HepG2 (cell line): ENCODE measurements at regions not wholly inside any gene's neighbourhood (a gene's known extent, or its start where the extent isn't known, plus 50 kb on each side); places are given as distances from the start of the nearest gene placed in this dataset.

Experiments
- ATAC-seq: fragments of 200-7000 bp; cut with Tn5 transposase; 3 replicates; pipeline ENCODE4 v1.9.1; 2020; ENCODE audit warnings: mild to moderate bottlenecking, moderate library complexity
- BruUV-seq: library from RNA; stranded (reverse); fragments of 400-500 nt; replicated peaks from 2 replicates; lab custom pipeline; 2021; lab: Mats Ljungman, UMichigan
- CTCF ChIA-PET: fragments of 300-600 bp; formaldehyde crosslinking; extraction: SDS; loops from one replicate; lab custom pipeline; 2021; ENCODE audit warnings: low total read pairs, inconsistent platforms, low intra/inter-chr PET ratio; lab: Yijun Ruan, JAX
- POLR2A ChIA-PET: fragments of 350-600 bp; sonication (Branson Sonifier 250); formaldehyde crosslinking; loops from one replicate; lab custom pipeline; 2020; ENCODE audit warnings: antibody characterized with exemption, inconsistent platforms; lab: Yijun Ruan, JAX
- DNase-seq: peaks from one replicate; pipeline ENCODE4 v3.0.0-alpha.2; 2015; ENCODE audit warnings: low spot score
- FAIRE-seq: peaks from 3 replicates; lab custom pipeline; 2011; peaks lifted over from hg19 to GRCh38; lab: Jason Lieb, UNC
- H2AFZ ChIP-seq: one replicate; pipeline ENCODE4 v1.6.1; 2011; ENCODE audit warnings: low read length, inconsistent platforms
- H3K27ac ChIP-seq: fragments of 300-600 bp; 3 replicates; pipeline ENCODE4 v1.8.0; 2011; ENCODE audit warnings: mixed run types, mild to moderate bottlenecking, mixed read lengths, low read length, inconsistent platforms; ENCODE audit not compliant: insufficient read depth; ENCODE audit errors: extremely low read length
- H3K27me3 ChIP-seq, 2 experiments: fragments of 200-600 bp in 1 of 2; 2 replicates in 1 of 2; 3 replicates in 1 of 2; pipeline versions ENCODE4 v1.6.0 to v1.8.0; 2011; ENCODE audit warnings: low read length in 2 of 2, mild to moderate bottlenecking in 2 of 2, moderate library complexity in 2 of 2, inconsistent platforms in 1 of 2; ENCODE audit not compliant: insufficient read depth in 2 of 2, control insufficient read depth in 1 of 2
- H3K36me3 ChIP-seq, 2 experiments: fragments of 200-600 bp in 1 of 2; replicated peaks in 1 of 2; 2 replicates in 1 of 2; 3 replicates in 1 of 2; pipeline versions ENCODE4 v1.5.1 to v1.8.0; 2011; ENCODE audit warnings: low read length in 2 of 2, inconsistent platforms in 1 of 2; ENCODE audit not compliant: insufficient read depth in 2 of 2, control insufficient read depth in 1 of 2
- H3K4me1 ChIP-seq: 2 replicates; pipeline ENCODE4 v1.5.1; 2012; ENCODE audit warnings: low read length, inconsistent platforms; ENCODE audit not compliant: insufficient read depth
- H3K4me2 ChIP-seq: 2 replicates; pipeline ENCODE4 v1.6.0; 2011; ENCODE audit warnings: low read depth, low read length, inconsistent platforms
- H3K4me3 ChIP-seq, 3 experiments: fragments of 200-600 bp in 1 of 3; sonication (generic), shearing (Covaris generic) in 1 of 3; replicated peaks in 1 of 3; 2 replicates each; pipeline ENCODE4 v1.5.1; 2011 to 2016; ENCODE audit warnings: low read length in 3 of 3, inconsistent platforms in 2 of 3, low read depth in 2 of 3, mild to moderate bottlenecking in 2 of 3, control low read depth in 1 of 3, mixed read lengths in 1 of 3; ENCODE audit not compliant: insufficient read depth in 1 of 3
- H3K79me2 ChIP-seq: one replicate; pipeline ENCODE4 v1.6.1; 2011; ENCODE audit warnings: low read length, inconsistent platforms; ENCODE audit not compliant: insufficient read depth
- H3K9ac ChIP-seq: 2 replicates; pipeline ENCODE4 v1.6.0; 2011; ENCODE audit warnings: mild to moderate bottlenecking, low read depth, low read length, inconsistent platforms; ENCODE audit not compliant: insufficient read depth
- H3K9me3 ChIP-seq: 2 replicates; pipeline ENCODE4 v1.5.1; 2012; ENCODE audit warnings: mild to moderate bottlenecking, low read length
- H4K20me1 ChIP-seq: 2 replicates; pipeline ENCODE4 v1.6.0; 2011; ENCODE audit warnings: inconsistent platforms, mild to moderate bottlenecking, low read length, moderate library complexity; ENCODE audit not compliant: insufficient read depth
- ATM ChIP-seq: fragments of 450-650 bp; IDR thresholded peaks from 2 replicates; pipeline ENCODE4 v1.7.1; 2017; ENCODE audit warnings: mild to moderate bottlenecking, borderline replicate concordance
- NR2C2 ChIP-seq: sonication (generic); formaldehyde crosslinking; IDR thresholded peaks from 2 replicates; pipeline ENCODE4 v1.4.0; 2020; ENCODE audit warnings: missing genetic modification reagents, mild to moderate bottlenecking, moderate library complexity, borderline replicate concordance
- NRL ChIP-seq: sonication (generic); formaldehyde crosslinking; IDR thresholded peaks from 2 replicates; pipeline ENCODE4 v1.5.0; 2020; ENCODE audit warnings: missing genetic modification reagents, mild to moderate bottlenecking, moderate library complexity, borderline replicate concordance
- PHF8 ChIP-seq: sonication (generic); formaldehyde crosslinking; IDR thresholded peaks from 2 replicates; pipeline ENCODE4 v1.5.0; 2020; ENCODE audit warnings: missing genetic modification reagents
- RAD51 ChIP-seq: fragments of 450-650 bp; IDR thresholded peaks from 2 replicates; pipeline ENCODE4 v1.6.1; 2016; ENCODE audit warnings: borderline replicate concordance
- USF2 ChIP-seq, 2 experiments: sonication (generic) in 1 of 2; formaldehyde crosslinking in 1 of 2; IDR thresholded peaks; 2 replicates each; pipeline versions ENCODE4 v1.5.1 to v1.6.1; 2011 to 2020; ENCODE audit warnings: borderline replicate concordance in 1 of 2, low read depth in 1 of 2, low read length in 1 of 2, mild to moderate bottlenecking in 1 of 2, missing genetic modification reagents in 1 of 2, moderate library complexity in 1 of 2
- ZFP37 ChIP-seq: sonication (generic); formaldehyde crosslinking; IDR thresholded peaks from 2 replicates; pipeline ENCODE4 v1.4.0; 2020; ENCODE audit warnings: missing genetic modification reagents, borderline replicate concordance
- ZMYM4 ChIP-seq: sonication (generic); formaldehyde crosslinking; IDR thresholded peaks from 2 replicates; pipeline ENCODE4 v1.8.1; 2023; ENCODE audit warnings: mild to moderate bottlenecking, missing genetic modification reagents
- ZNF788 ChIP-seq: sonication (generic); formaldehyde crosslinking; IDR thresholded peaks from 2 replicates; pipeline ENCODE4 v1.5.0; 2020; ENCODE audit warnings: mild to moderate bottlenecking, missing genetic modification reagents, borderline replicate concordance
- ZSCAN30 ChIP-seq: sonication (generic); formaldehyde crosslinking; IDR thresholded peaks from 2 replicates; pipeline ENCODE4 v1.5.0; 2020; ENCODE audit warnings: mild to moderate bottlenecking, missing genetic modification reagents
- WGBS: methylation state at CpG from one replicate; pipeline ENCODE4 v1.1.6; 2017; ENCODE audit warnings: low lambda C conversion rate; 5-methylcytosine and 5-hydroxymethylcytosine counted together
- in situ Hi-C: cut with HindIII; loops from 2 replicates; pipeline ENCODE4 v1.10.0; 2017; ENCODE audit warnings: low pct_unique_long_range_greater_than_20kb; ENCODE audit not compliant: extremely low pct_ligation_motif_present
- intact Hi-C: fragments of 100-400 bp; cut with micrococcal nuclease; formaldehyde crosslinking; loops from one replicate; pipeline ENCODE4 v1.10.0; 2022; ENCODE audit not compliant: unreplicated experiment

GRCh38 chr17:55887531-55887930, 136.7 kb downstream of the PCTP start (continued):
- TF ChIP-seq PHF8 (no peak), NR2C2 (CRISPR knock-in tag) (no peak)

GRCh38 chr17:55889271-55889670, 138.4 kb downstream of the PCTP start:
- ChIA-PET CTCF (no interaction called here), POLR2A (no interaction called here)
- intact Hi-C loops = no loop called here
- Histone ChIP-seq H3K4me3 (no peak overlapping the region), H3K4me2 (no peak overlapping the region), H3K27ac (no peak overlapping the region), H3K27me3 (no peaks in the 10 kb centered on the region), H3K9ac (no peak overlapping the region), H4K20me1 (no peaks in the 10 kb centered on the region), H3K4me1 (no peaks in the 10 kb centered on the region), H3K36me3 (no peaks in the 10 kb centered on the region), H3K9me3 (no peaks in the 10 kb centered on the region), H3K79me2 (no peaks in the 10 kb centered on the region), H2AFZ (no peak overlapping the region)
- BruUV-seq = no TSS peak
- DNase-seq = no peak
- TF ChIP-seq ZMYM4 (CRISPR knock-in tag) (no peak), ZSCAN30 (CRISPR knock-in tag) (no peak)
- ATAC-seq = no peak
- WGBS = 0% methylated on average over 1 of the region's 1 CpG
- in situ Hi-C loops = no loop called here
- no peak for FAIRE-seq

- H3K4me1 ChIP-seq = no peaks in the 10 kb centered on the region
- no peak for FAIRE-seq
- intact Hi-C loops = no loop called here
- H2AFZ ChIP-seq = no peak overlapping the region
- TF ChIP-seq NRL (CRISPR knock-in tag) (no peak), ATM (no peak), USF2 (IDR thresholded peaks at IDR 0.05; ENCODE audit: low read depth, low read length) (peak; percentile 73), USF2 (CRISPR knock-in tag; IDR thresholded peaks at IDR 0.05; ENCODE audit: borderline replicate concordance) (no peak), ZNF788 (no peak), RAD51 (peak; percentile 88), ZFP37 (CRISPR knock-in tag) (no peak)
- H4K20me1 ChIP-seq = no peaks in the 10 kb centered on the region
- BruUV-seq = no TSS peak
- no peak for ATAC-seq
- H3K4me3 ChIP-seq = no peak overlapping the region
- no peak overlapping the region for H3K4me2 ChIP-seq
- H3K27me3 ChIP-seq = no peaks in the 10 kb centered on the region
- H3K79me2 ChIP-seq = no peaks in the 10 kb centered on the region
- H3K9me3 ChIP-seq = no peaks in the 10 kb centered on the region
- CTCF ChIA-PET = no interaction called here
- no peak for DNase-seq
- 29% methylated on average over 5 of the region's 5 CpGs for WGBS
- H3K27ac ChIP-seq = no peak overlapping the region
- no peak overlapping the region for H3K9ac ChIP-seq
- H3K36me3 ChIP-seq = no peaks in the 10 kb centered on the region
- POLR2A ChIA-PET = no interaction called here
- in situ Hi-C loops = no loop called here
Observed at GRCh38 chr17:55895112-55895759, 144.4 kb downstream of the PCTP start.
